Natural killer cell treated with Interleukin-12 subunit alpha and Interleukin-12 subunit beta and Interleukin-15 and Interleukin-18, amount 100 ng/mL, for 72 hours (primary cell): ENCODE measurements at regions not wholly inside any gene's neighbourhood (a gene's known extent, or its start where the extent isn't known, plus 50 kb on each side); places are given as distances from the start of the nearest gene placed in this dataset.
"Not testable (repeated sequence)": the region's sequence is repeated elsewhere in the genome, so short reads cannot be mapped to it uniquely, and the experiment has no call there.

ENCODE experiments used
- ATAC-seq, 2 donors: fragments of 150-1000 bp; cut with Tn5 transposase in 1 of 2; sonication (Bioruptor Pico), chemical (Tn5 transposase) in 1 of 2; 2 replicates each; pipeline ENCODE4 v1.10.0; 2021
- DNase-seq: peaks from one replicate; pipeline ENCODE4 v3.0.0; 2022; ENCODE audit warnings: low spot score
- H3K27ac Mint-ChIP-seq, 2 donors: 1 replicate in 1 of 2; 2 replicates in 1 of 2; pipeline ENCODE4 v1.8.0; 2022; ENCODE audit warnings: mixed read lengths in 2 of 2, mild to moderate bottlenecking in 1 of 2, moderate library complexity in 1 of 2
- H3K27me3 Mint-ChIP-seq, 2 donors: 1 replicate in 1 of 2; 2 replicates in 1 of 2; pipeline ENCODE4 v1.8.0; 2022; ENCODE audit warnings: mixed read lengths in 2 of 2
- H3K36me3 Mint-ChIP-seq: one replicate; pipeline ENCODE4 v1.8.0; 2022; ENCODE audit warnings: mixed read lengths
- H3K4me1 Mint-ChIP-seq, 2 donors: 1 replicate in 1 of 2; 2 replicates in 1 of 2; pipeline ENCODE4 v1.8.0; 2022; ENCODE audit warnings: low read depth in 2 of 2, mixed read lengths in 2 of 2, mild to moderate bottlenecking in 1 of 2
- H3K4me3 Mint-ChIP-seq: one replicate; pipeline ENCODE4 v1.8.0; 2022; ENCODE audit warnings: mixed read lengths
- H3K9me3 Mint-ChIP-seq: 2 replicates; pipeline ENCODE4 v1.8.0; 2022; ENCODE audit warnings: mixed read lengths

DNA sequence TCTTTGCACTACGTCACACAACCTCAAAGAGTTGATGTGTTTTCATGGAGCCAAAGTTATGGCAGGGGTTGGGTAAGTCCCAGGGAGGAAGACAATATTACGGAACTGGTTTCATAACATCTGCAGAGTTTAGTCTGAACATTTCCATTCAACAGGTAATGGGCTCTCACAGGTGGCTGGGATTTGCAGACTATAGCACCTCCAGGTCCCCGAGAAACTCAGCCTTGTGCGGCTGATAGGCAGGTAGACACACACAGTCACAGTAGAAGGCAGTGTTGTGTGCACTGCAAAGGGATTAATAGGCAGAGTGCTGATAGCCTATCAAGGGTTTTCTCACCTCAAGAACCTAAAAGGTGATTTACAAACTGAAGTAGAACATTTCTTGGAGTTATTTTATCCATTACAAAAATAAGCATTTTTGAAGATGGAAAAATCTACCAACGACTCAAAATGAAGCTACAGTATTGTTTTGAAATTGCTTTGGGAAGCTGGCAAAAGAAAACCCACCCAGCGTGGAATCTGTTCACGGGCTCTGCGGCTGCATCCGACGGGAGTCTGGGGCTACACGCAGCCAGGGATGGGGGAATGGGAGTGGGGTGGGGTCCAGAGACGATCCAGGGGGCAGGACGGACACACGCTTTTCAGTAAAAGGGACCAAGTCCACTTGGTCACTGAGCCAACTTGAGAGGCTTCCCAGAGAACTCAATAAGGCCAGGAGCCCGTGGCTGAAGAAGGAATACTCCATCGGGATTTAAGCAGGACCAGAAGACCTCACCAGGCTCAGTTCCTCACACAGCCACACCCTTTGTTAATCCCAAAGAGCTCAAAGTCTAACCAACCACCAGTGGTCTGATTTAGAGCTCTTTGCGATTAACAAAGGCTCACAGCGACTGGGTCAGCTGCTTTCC, 82.9 kb downstream of the CHRNA1 start:
- Mint-ChIP-seq H3K4me1 (peaks cover 33 to 48% of the 10 kb centered on the region in 2 donors), H3K27me3 (peaks cover 0 to 2% of the 10 kb centered on the region in 2 donors), H3K9me3 (no peaks in the 10 kb centered on the region), H3K27ac (peak overlapping the region; percentile 31 to 78), H3K36me3 (peaks cover 4% of the 10 kb centered on the region), H3K4me3 (peak overlapping the region; percentile 73)
- ATAC-seq (no peak), DNase-seq (no peak)

DNA sequence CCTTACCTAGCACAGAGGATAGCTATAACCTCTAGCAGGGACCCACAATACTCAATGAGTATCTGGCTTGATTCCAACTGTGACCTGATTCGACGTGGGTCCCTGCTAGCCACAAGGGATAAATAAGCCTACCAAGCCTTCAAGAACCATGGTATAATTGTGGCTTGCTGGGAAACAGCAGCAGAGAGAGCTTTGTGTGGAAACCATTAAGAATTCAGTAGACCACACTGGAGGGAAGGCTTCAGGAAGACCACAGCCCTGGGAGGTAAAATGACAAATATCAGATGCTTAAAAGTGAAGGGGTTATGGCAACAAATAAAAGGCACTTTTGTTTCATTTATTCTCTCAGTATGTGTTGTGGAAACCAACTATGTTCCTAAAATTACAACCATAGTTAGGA, 82.6 kb upstream of the WIPF1 start:
- H3K27ac Mint-ChIP-seq: peak overlapping the region in 1 of 2 donors; percentile 16
- H3K4me1 Mint-ChIP-seq: peaks cover 38 to 52% of the 10 kb centered on the region in 2 donors
- no peaks in the 10 kb centered on the region for H3K9me3 Mint-ChIP-seq
- peaks cover 0 to 2% of the 10 kb centered on the region in 2 donors for H3K27me3 Mint-ChIP-seq
- ATAC-seq: no peak
- H3K36me3 Mint-ChIP-seq: peaks cover 4% of the 10 kb centered on the region
- H3K4me3 Mint-ChIP-seq: peak overlapping the region; percentile 73
- no peak for DNase-seq

DNA sequence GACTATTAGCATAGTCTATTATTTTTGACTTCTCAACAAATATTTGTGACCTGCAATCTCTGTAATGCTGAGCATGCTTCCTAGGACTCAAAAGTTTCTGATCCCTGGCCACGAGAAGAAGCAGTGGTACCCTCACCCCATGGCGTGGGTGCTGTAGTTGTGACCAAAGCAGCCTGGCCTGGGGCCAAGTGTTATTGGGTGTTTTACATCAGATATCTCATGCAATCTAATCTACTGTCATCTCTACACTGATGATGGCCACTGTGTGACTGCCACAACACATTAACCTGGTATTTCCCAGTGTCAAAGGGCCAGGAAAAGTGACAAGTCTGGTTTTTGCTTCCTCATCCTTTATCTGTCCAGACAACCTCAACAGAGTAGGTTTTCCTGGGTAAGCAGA, 80.8 kb upstream of the WIPF1 start:
- DNase-seq: no peak
- no peak overlapping the region for H3K4me3 Mint-ChIP-seq

DNA sequence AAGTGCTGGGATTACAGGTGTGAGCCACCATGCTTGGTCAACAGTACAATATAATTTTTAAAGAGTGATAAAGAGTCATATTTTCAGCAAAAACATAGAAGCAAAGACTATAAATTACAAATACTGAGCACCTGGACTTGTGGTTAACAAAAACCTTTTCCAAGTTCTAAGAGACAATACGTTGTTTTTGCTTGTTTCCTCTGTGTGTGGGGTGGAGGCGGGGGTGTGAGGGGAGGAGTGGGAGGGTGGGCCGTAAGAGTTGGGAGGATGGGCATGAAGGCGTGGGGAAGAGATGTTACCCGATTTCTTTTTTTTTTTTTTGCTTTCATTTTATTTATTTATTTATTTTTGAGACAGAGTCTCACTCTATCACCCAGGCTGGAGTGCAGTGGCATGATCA, 78.0 kb upstream of the WIPF1 start:
- H3K4me1 Mint-ChIP-seq: peaks cover 24 to 31% of the 10 kb centered on the region in 2 donors
- H3K27ac Mint-ChIP-seq: no peak overlapping the region

More for the DNA sequence above, 80.8 kb upstream of the WIPF1 start:
- peak overlapping the region in 1 of 2 donors; percentile 40 for H3K27ac Mint-ChIP-seq
- peaks cover 4% of the 10 kb centered on the region for H3K36me3 Mint-ChIP-seq
- H3K27me3 Mint-ChIP-seq: no peaks in the 10 kb centered on the region
- H3K9me3 Mint-ChIP-seq: no peaks in the 10 kb centered on the region
- no peak for ATAC-seq
- H3K4me1 Mint-ChIP-seq: peaks cover 31 to 42% of the 10 kb centered on the region in 2 donors

DNA sequence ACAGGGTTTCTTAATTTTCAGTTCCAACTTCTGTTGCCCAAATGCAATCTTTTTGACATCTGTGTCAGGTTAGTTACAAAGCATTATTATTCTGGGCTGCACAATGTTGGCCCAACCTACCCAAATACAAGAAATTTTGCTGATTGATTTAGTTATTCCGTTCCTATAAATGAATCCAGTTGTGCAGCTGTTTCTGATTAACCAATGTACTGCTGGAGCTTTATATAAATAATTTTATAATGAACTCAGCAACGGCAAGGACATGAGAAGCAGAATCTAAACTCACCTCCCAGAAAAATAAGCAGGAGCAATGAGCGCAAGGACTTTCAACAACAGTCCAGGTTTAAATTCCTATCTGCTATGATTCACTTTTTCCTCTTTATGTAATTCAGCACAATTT, 76.3 kb upstream of the WIPF1 start:
- Mint-ChIP-seq H3K27me3 (no peaks in the 10 kb centered on the region), H3K36me3 (peaks cover 8% of the 10 kb centered on the region), H3K4me3 (no peak overlapping the region), H3K27ac (no peak overlapping the region), H3K9me3 (peaks cover 5% of the 10 kb centered on the region), H3K4me1 (peaks cover 14 to 21% of the 10 kb centered on the region in 2 donors)
- ATAC-seq (no peak), DNase-seq (no peak)

More for the DNA sequence above, 78.0 kb upstream of the WIPF1 start:
- Mint-ChIP-seq H3K27me3 (no peaks in the 10 kb centered on the region), H3K4me3 (no peak overlapping the region), H3K36me3 (peaks cover 8% of the 10 kb centered on the region), H3K9me3 (peaks cover 5% of the 10 kb centered on the region)
- ATAC-seq (no peak), DNase-seq (no peak)

DNA sequence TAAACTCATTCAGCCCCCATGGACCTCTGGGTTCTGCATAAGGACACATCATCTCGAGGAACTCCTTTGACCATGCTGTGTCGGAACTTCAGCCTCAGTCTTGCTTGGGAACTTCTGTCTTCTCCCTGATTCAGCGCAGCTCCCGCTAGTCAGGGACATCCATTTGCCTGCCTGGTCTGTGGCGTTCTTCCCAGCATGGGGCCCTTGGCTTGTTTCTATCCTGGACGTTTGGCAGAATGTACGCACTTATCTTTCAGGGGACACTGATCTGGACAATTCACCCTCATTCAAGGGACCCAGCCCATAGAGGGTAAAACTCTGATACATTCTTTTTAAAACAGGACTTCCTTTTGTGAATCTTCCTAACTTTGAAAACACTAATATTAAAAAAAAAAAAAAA, 75.8 kb upstream of the WIPF1 start:
- Mint-ChIP-seq H3K36me3 (peaks cover 8% of the 10 kb centered on the region), H3K4me3 (no peak overlapping the region), H3K9me3 (peaks cover 5% of the 10 kb centered on the region)

DNA sequence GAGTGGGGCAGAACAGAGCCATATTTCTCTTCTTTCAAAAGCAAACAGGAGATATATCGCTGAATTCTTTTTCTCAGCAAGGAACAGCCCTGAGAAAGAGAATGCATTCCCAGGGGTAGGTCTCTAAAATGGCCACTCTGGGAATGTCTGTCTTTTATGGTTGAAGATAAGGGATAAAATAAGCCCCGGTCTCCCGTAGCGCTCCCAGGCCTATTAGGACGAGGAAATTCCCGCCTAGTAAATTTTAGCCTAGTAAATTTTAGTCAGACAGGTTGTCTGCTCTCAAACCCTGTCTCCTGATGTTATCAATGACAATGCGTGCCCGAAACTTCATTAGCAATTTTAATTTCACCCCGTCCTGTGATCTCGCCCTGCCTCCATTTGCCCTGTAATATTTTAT, 73.9 kb upstream of the WIPF1 start:
- H3K27ac Mint-ChIP-seq, H3K27me3 Mint-ChIP-seq, H3K4me3 Mint-ChIP-seq, H3K36me3 Mint-ChIP-seq, H3K9me3 Mint-ChIP-seq, ATAC-seq, DNase-seq: not testable (repeated sequence)
- H3K4me1 Mint-ChIP-seq: peaks cover 15 to 17% of the 10 kb centered on the region in 2 donors

More for the DNA sequence above, 75.8 kb upstream of the WIPF1 start:
- Mint-ChIP-seq H3K4me1 (peaks cover 15 to 18% of the 10 kb centered on the region in 2 donors), H3K27ac (no peak overlapping the region), H3K27me3 (no peaks in the 10 kb centered on the region)
- peak in 1 of 2 donors; percentile 6 for ATAC-seq
- DNase-seq: no peak

DNA sequence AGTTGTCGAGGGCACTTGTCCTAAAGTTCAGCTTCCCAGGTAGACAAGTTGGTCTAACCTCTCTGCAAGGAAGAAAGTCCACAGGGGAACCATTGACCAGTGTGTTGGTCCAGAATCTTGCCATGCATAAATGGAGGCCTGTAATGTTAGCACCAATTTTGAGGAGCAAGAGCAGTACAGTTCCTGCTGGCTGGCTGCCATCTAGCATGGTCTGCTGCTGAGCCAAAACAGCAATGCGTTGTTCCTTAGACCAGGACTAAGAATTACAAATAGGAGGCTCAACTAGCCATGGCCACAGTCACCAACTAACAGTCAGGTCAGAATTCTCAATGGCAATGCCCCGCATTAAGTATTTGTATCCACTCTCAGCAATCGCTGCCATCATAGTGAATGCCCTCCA, 72.8 kb upstream of the WIPF1 start:
- H3K27ac Mint-ChIP-seq: no peak overlapping the region
- peaks cover 13 to 15% of the 10 kb centered on the region in 2 donors for H3K4me1 Mint-ChIP-seq
- H3K27me3 Mint-ChIP-seq: no peaks in the 10 kb centered on the region
- ATAC-seq (no peak), DNase-seq (no peak)
- peaks cover 8% of the 10 kb centered on the region for H3K36me3 Mint-ChIP-seq
- no peak overlapping the region for H3K4me3 Mint-ChIP-seq
- H3K9me3 Mint-ChIP-seq: peaks cover 5% of the 10 kb centered on the region

DNA sequence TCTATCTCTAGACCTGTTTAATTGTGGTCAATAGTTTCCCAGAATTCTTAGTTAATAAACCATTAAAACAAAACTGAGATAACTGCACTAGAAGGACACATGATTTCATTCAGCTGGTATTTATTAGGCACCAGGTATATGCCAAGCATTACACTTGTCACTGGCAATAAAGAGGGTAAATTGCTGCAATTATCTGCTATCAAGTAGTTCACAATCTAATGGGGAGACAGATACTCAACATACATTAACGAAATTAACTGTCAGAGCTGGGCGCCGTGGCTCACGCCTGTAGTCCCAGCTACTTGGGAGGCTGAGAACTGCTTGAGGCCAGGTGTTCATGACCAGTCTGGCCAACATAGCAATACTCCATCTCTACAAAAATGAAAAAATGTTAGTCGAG, 71.7 kb upstream of the WIPF1 start:
- H3K27ac Mint-ChIP-seq: no peak overlapping the region
- DNase-seq: no peak
- no peaks in the 10 kb centered on the region for H3K27me3 Mint-ChIP-seq
- peaks cover 8% of the 10 kb centered on the region for H3K36me3 Mint-ChIP-seq
- H3K4me3 Mint-ChIP-seq: no peak overlapping the region
- no peak for ATAC-seq
- peaks cover 5% of the 10 kb centered on the region for H3K9me3 Mint-ChIP-seq
- peaks cover 14 to 17% of the 10 kb centered on the region in 2 donors for H3K4me1 Mint-ChIP-seq

DNA sequence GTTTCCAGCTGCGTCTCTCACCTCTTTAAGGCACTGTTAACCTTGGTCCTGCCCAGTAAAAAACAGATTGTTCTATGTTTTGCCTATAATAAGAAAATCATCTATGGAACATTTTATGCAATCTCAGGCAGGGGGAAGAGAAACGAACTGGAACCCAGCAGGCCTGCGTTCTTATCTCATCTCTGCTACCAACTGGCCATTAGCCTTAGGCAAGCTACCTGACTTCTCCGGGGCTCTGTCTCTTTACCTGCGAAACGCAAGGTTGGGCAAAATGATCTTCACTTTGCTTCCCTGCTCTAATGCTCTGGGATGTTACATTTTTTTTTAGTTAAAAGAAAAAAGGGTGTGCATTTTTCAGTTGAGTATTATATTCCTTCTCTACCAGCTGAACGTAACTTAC, 70.5 kb upstream of the WIPF1 start:
- ATAC-seq: no peak
- no peak overlapping the region for H3K27ac Mint-ChIP-seq
- H3K4me1 Mint-ChIP-seq: peaks cover 14 to 17% of the 10 kb centered on the region in 2 donors
- H3K9me3 Mint-ChIP-seq: peaks cover 5% of the 10 kb centered on the region
- no peak for DNase-seq
- H3K27me3 Mint-ChIP-seq: no peaks in the 10 kb centered on the region
- H3K36me3 Mint-ChIP-seq: peaks cover 8% of the 10 kb centered on the region
- no peak overlapping the region for H3K4me3 Mint-ChIP-seq

DNA sequence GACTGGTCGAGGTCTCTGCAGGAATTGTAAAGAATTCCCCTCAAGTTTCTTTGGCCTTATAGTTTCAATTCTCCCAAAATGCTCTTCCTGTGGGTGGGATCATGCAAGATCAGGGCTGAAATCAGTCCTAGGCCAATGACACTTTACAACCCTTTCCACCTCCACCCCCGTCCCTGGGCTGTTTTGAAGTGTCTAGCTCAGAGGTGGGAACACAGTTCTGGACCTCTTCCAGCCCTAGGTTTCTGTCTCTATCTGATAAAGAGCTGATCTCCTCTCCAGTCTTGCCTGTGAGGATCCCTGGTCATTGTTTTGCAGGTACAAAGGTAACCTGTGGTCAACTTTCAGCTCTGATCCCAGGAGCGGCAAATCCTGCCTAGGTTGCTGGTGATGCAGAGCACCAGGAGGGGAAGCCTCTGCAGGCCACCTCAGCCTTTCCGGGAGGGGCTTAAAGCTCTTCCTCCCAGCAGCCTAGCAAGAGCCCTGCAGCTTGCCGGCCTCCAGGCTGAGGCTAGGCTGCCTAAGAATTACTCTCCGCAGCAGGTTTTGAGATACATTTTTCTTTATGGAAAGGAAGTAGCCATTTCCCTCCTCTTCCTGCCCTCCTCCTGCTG, 69.8 kb upstream of the WIPF1 start:
- peaks cover 8% of the 10 kb centered on the region for H3K36me3 Mint-ChIP-seq
- ATAC-seq (no peak), DNase-seq (no peak)
- no peak overlapping the region for H3K4me3 Mint-ChIP-seq
- H3K4me1 Mint-ChIP-seq: peaks cover 14 to 17% of the 10 kb centered on the region in 2 donors
- peaks cover 5% of the 10 kb centered on the region for H3K9me3 Mint-ChIP-seq
- H3K27ac Mint-ChIP-seq: peak overlapping the region in 1 of 2 donors; percentile 70
- H3K27me3 Mint-ChIP-seq: no peaks in the 10 kb centered on the region

DNA sequence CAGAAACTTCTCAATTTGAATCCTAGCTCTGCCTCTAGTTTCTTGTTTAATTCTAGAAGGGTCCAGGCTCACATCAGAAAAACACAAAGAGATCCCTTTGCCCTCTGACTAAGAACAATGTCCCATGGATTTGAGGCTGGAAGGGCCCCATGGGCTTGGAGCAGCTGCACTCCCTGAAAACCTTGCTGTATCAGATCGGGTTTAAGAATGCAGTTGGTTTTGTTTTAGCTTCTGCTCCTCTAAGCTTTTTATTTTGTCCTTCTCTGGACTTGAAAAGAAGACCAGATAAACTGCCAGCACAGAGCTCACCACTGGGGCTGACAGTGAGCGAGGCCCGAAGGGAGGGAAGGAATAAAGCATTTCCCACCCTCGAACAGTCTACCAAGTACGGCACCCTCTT, 69.2 kb upstream of the WIPF1 start:
- Mint-ChIP-seq H3K4me3 (no peak overlapping the region), H3K27ac (peak overlapping the region in 1 of 2 donors; percentile 70), H3K4me1 (peaks cover 16 to 17% of the 10 kb centered on the region in 2 donors), H3K27me3 (no peaks in the 10 kb centered on the region), H3K36me3 (peaks cover 4% of the 10 kb centered on the region), H3K9me3 (peaks cover 1% of the 10 kb centered on the region)
- no peak for ATAC-seq
- DNase-seq: no peak

DNA sequence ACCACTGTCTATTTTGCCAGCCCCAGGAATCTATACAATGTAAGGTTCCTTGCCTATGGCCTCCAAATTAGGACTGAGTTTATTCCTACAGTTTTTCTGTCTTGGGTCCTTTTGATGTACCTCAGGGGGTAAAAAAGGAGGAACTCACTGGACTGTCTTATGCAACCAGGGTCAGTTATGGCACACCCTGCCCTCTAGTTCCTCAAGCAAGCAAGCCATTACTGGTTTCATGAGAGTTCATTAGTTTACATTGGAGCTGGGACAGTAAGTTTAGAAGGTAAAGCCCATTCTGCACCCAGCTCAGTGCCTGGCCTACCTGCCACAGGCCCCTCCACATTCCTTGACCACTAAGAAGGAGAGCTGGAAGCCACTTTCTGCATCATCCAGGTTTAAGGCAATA, 68.7 kb upstream of the WIPF1 start:
- Mint-ChIP-seq H3K27me3 (no peaks in the 10 kb centered on the region), H3K4me3 (no peak overlapping the region), H3K27ac (no peak overlapping the region), H3K36me3 (no peaks in the 10 kb centered on the region), H3K9me3 (no peaks in the 10 kb centered on the region), H3K4me1 (peaks cover 19 to 20% of the 10 kb centered on the region in 2 donors)
- ATAC-seq (no peak), DNase-seq (no peak)

DNA sequence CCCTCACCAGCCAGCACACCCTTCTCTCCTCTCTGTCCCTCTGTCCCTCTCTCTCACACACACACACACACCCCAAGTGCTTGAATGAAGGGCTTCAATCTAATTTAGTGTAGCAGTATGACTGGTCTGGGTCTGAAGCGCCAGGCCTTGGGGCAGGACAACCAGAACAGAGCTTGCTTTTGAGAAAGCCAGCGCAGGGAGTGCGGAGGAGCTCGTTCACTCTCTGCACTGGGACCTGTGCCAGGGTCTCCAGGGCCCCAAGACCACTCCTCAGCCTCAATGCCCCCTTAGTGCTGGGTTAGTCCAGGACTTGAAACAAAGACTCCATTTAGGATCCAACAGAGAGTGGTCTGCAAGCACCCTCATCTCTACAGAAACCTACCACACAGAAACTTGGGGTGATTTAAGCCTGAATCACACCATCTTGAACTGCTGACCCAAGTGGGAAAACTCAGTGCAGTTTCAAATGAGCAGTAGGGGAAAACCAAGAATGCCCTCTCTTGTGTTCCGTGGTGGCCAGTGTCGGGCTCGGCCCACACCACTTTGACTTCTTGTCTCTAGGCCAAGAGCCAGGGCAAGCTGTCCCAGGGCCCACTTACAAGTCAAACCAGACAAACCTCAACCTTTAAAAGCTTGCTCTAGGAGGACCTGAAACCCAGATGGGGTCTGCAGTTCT, 66.6 kb upstream of the WIPF1 start:
- no peak overlapping the region for H3K4me3 Mint-ChIP-seq
- H3K27ac Mint-ChIP-seq: no peak overlapping the region
- H3K4me1 Mint-ChIP-seq: peaks cover 27 to 30% of the 10 kb centered on the region in 2 donors
- no peaks in the 10 kb centered on the region for H3K36me3 Mint-ChIP-seq
- no peak for DNase-seq
- no peaks in the 10 kb centered on the region for H3K9me3 Mint-ChIP-seq
- no peak for ATAC-seq
- H3K27me3 Mint-ChIP-seq: no peaks in the 10 kb centered on the region
